Lung (tissue), 11 donors: ENCODE measurements at regions not wholly inside any gene's neighbourhood (a gene's known extent, or its start where the extent isn't known, plus 50 kb on each side); places are given as distances from the start of the nearest gene placed in this dataset.

Experiments used
- ATAC-seq: fragments of 200-7000 bp; cut with Tn5 transposase; one replicate; pipeline ENCODE4 v1.9.1; 2020; ENCODE audit warnings: moderate number of reproducible peaks; ENCODE audit not compliant: insufficient read depth, low FRiP score
- DNase-seq, 3 donors: peaks; one replicate each; pipeline ENCODE4 v3.0.0-alpha.2; 2013 to 2017
- H3K27ac ChIP-seq, 2 donors: one replicate each; pipeline ENCODE4 v1.5.1; 2013; ENCODE audit warnings: mild to moderate bottlenecking in 2 of 2, moderate library complexity in 2 of 2, control low read depth in 1 of 2, inconsistent platforms in 1 of 2, low read depth in 1 of 2, low read length in 1 of 2
- H3K27me3 ChIP-seq, 3 donors: one replicate each; pipeline ENCODE4 v1.5.1; 2013; ENCODE audit warnings: low read length in 2 of 3; ENCODE audit not compliant: control insufficient read depth in 3 of 3, insufficient read depth in 3 of 3
- H3K36me3 ChIP-seq, 4 donors: one replicate each; pipeline ENCODE4 v1.5.1; 2013; ENCODE audit warnings: low read length in 4 of 4, mild to moderate bottlenecking in 1 of 4, moderate library complexity in 1 of 4; ENCODE audit not compliant: control insufficient read depth in 4 of 4, insufficient read depth in 4 of 4
- H3K4me1 ChIP-seq, 5 donors: one replicate each; pipeline ENCODE4 v1.5.1; 2013; ENCODE audit warnings: low read length in 5 of 5, mild to moderate bottlenecking in 2 of 5, moderate library complexity in 1 of 5; ENCODE audit not compliant: control insufficient read depth in 5 of 5, insufficient read depth in 5 of 5
- H3K4me3 ChIP-seq: one replicate; pipeline ENCODE4 v1.5.1; 2013; ENCODE audit warnings: mild to moderate bottlenecking, control low read depth, moderate library complexity
- H3K9ac ChIP-seq, 2 donors: one replicate each; pipeline ENCODE4 v1.5.1; 2013; ENCODE audit warnings: low read length in 2 of 2, control low read depth in 1 of 2; ENCODE audit not compliant: insufficient read depth in 1 of 2
- H3K9me3 ChIP-seq, 4 donors: one replicate each; pipeline ENCODE4 v1.5.1; 2013; ENCODE audit warnings: low read length in 3 of 4, mild to moderate bottlenecking in 1 of 4, moderate library complexity in 1 of 4; ENCODE audit not compliant: control insufficient read depth in 4 of 4, insufficient read depth in 3 of 4
- CTCF ChIP-seq: IDR thresholded peaks from 2 replicates; pipeline ENCODE4 v1.5.1; 2012; ENCODE audit warnings: mild to moderate bottlenecking; ENCODE audit errors: control extremely low read depth, extremely low read depth
- WGBS, 2 donors: extraction: QIAGEN DNeasy Blood & Tissue Kit; methylation state at CpG; one replicate each; pipeline ENCODE4 v1.1.7; 2013; 5-methylcytosine and 5-hydroxymethylcytosine counted together
- donor health status: control.
- donor health status: control.
- donor health status: Bipolar disorder and iron deficiency.
- donor health status: healthy.
- donor health status: DM: yes; HTN: yes; CAD: no.

DNA sequence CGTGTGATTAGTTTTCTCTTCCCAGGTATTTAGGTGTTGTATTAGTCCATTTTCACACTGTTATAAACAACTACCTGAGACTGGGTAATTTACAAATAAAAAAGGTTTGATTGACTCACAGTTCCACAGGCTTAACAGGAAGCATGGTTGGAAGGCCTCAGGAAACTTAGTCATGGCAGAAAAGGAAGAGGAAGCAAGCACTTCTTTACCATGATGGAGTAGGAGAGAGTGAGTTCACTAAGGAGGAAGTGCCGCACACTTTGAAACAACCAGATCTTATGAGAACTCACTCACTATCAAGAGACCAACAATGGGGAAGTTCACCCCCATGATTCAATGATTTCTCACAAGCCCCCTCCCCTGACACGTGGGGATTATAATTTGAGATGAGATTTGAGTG lies 1343.7 kb upstream of the GOT2 start:
- Histone ChIP-seq H3K4me1 (no peaks in the 10 kb centered on the region), H3K9ac (no peak overlapping the region), H3K27ac (no peak overlapping the region), H3K4me3 (no peak overlapping the region), H3K36me3 (no peaks in the 10 kb centered on the region), H3K27me3 (no peaks in the 10 kb centered on the region), H3K9me3 (no peaks in the 10 kb centered on the region)
- 58 to 67% methylated on average over 3 of the region's 3 CpGs for WGBS, 2 donors
- TF ChIP-seq CTCF, result no peak
- no peak for ATAC-seq
- DNase-seq, result no peak

GRCh38 chr16:60074378-60074777 lies 1340.3 kb upstream of the GOT2 start:
- Histone ChIP-seq H3K9ac (no peak overlapping the region), H3K27me3 (no peaks in the 10 kb centered on the region), H3K36me3 (no peaks in the 10 kb centered on the region), H3K4me3 (no peak overlapping the region), H3K9me3 (no peaks in the 10 kb centered on the region), H3K27ac (no peak overlapping the region), H3K4me1 (no peaks in the 10 kb centered on the region)
- DNase-seq (no peak), ATAC-seq (no peak)
- TF ChIP-seq CTCF, result no peak
- 63 to 79% methylated on average over 4 of the region's 4 CpGs for WGBS, 2 donors

GRCh38 chr16:60073376-60073775 lies 1339.3 kb upstream of the GOT2 start:
- Histone ChIP-seq H3K4me3 (no peak overlapping the region), H3K27ac (no peak overlapping the region), H3K4me1 (no peaks in the 10 kb centered on the region), H3K36me3 (no peaks in the 10 kb centered on the region), H3K27me3 (no peaks in the 10 kb centered on the region), H3K9ac (no peak overlapping the region), H3K9me3 (no peaks in the 10 kb centered on the region)
- TF ChIP-seq CTCF, result no peak
- 73 to 84% methylated on average over 4 of the region's 4 CpGs for WGBS, 2 donors
- ATAC-seq, result no peak
- DNase-seq, result peak in 1 of 3 donors; percentile 4

- no peaks in the 10 kb centered on the region for H3K36me3 ChIP-seq
- no peak for TF ChIP-seq CTCF
- ATAC-seq (no peak), DNase-seq (no peak)
- no peaks in the 10 kb centered on the region for H3K27me3 ChIP-seq
- no peak overlapping the region for H3K9ac ChIP-seq
- H3K27ac ChIP-seq, result no peak overlapping the region
- no peaks in the 10 kb centered on the region for H3K9me3 ChIP-seq
- H3K4me3 ChIP-seq, result no peak overlapping the region
- peaks cover 0 to 9% (median 0%) of the 10 kb centered on the region in 5 donors for H3K4me1 ChIP-seq
Observed at GRCh38 chr16:60064026-60064425, 1329.9 kb upstream of the GOT2 start.
